GM21423 (cell line): ENCODE measurements at regions not wholly inside any gene's neighbourhood (a gene's known extent, or its start where the extent isn't known, plus 50 kb on each side); places are given as distances from the start of the nearest gene placed in this dataset.

Experiments used
- ATAC-seq: cut with Tn5 transposase; IDR thresholded peaks from one replicate; pipeline ENCODE4 v1.9.1; 2021; ENCODE audit warnings: mild to moderate bottlenecking, moderate library complexity; ENCODE audit not compliant: unreplicated experiment

- no peak for ATAC-seq
These were observed 92.6 kb downstream of the RDH14 start for GRCh38 chr2:18467749-18468360.

- no peak for ATAC-seq
These were observed 94.5 kb downstream of the RDH14 start for GRCh38 chr2:18465979-18466378.

GRCh38 chr2:18464913-18465312 is 95.5 kb downstream of the RDH14 start:
- no peak for ATAC-seq

- no peak for ATAC-seq
These were observed 104.4 kb downstream of the RDH14 start for GRCh38 chr2:18456026-18456425.

DNA sequence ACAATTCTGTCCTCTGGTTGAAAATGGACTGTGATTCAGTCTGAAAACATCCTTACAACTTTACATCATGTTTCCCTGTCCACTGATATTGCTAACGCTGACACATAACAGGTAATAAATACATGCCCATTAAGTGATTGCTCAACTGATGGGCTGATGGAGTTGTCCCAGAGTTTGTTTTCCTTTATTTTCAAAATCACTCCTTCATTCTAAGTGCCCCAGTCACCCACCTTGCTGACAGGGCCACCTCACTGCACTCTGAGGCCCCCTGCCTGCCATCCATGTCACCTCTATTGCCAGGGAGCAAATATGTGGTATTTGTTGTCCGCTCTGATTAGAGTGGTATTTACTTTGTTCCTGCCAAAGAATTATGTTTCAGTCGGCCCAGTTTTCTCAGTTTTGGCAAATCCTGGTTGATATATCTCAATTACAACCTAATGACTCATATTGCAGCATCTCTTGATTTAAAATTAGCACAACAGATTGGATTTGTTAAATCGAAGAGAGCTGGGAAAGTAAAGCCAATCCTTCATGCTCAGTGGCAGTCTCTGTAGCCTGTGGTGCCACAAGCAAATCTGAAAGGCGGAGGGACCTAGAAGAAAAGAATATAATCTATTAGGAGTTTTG is 105.1 kb downstream of the RDH14 start:
- ATAC-seq = no peak

DNA sequence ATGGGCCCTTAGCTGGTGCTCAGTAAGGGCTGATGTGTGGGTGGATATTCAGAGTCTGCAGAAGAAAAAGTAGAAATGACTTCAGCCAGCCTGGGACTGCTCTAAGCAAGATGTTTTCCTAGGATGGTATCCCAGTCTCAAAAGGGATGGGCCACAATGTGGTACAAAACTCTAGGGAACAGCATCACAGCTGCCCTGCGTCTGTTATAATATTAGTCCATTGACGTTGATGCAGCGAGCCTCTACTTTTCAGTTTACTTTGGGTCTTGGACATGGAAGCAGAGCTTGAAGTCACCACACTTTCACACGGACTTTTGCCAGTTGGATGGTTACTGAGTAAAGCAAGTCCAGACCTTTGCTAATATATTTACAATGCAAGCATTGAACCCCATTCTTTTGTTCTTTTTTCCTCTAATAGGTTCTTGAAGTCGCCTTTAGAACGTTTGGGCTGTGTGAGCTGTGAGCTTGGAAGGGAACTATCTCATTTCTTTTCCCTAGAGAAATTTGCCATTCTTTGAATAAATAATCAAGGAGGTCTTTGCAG is 105.7 kb downstream of the RDH14 start:
- no peak for ATAC-seq

DNA sequence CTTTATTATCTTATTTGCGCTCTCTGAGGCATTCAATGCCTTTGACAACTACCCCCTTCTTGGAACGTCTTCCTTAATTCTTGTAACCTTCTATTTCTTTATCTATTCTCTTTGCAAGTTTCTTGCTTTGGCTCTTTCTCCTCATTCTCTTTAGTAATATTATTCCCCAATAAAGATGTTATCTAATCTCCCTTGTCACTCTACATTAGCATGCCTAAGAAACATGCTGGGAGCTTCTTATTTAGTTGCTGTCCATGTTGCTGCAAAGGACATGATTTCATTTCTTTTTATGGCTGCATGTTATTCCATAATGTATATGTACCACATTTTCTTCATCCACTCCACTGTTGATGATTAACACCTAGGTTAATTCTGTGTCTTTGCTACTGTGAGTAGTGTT is 113.7 kb downstream of the RDH14 start:
- ATAC-seq = no peak

DNA sequence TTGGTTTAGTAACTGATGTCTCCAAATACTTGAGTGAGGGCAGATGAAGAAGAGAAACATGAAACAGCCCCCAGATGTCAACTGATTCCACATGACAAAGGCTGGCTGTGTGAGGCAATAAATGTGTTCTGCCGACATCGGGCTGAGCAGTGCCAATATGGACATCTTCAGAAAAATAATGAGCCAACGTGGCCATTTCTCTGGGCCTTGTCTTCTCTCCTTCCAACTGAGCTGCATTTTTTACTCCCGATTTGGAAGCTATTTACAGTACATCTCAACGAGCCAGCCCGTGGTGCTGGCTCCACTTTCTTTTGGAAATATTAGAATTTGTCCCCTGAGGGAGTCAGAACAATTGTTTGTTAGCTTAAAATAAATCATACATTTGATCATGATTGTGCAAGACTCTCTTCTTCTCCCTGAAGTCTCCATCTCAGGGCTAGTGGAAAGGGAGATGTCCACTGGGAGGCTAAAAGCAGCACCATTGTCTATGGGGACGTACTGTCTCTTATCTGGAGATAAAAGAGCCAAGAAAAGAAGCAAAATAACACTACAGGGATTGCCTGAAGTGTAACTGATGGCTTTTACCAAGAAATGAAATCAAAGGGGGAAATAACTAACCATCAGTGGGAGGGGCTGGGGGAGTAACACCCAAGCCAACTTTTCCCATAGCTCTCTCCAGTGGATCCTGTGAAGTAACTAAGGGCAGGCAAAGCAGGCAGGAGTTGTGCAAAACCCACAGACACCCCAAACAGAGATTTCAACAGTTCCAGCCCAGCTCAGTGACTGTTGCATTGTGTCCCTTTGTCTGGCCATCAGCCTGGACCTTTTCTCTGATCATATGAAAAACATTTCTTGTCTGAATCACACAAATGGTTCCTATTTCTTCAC is 114.8 kb downstream of the RDH14 start:
- ATAC-seq = no peak

- ATAC-seq = no peak
These were observed 115.6 kb downstream of the RDH14 start for GRCh38 chr2:18444806-18445205.

- no peak for ATAC-seq
These were observed 118.9 kb downstream of the RDH14 start for GRCh38 chr2:18441583-18441982.

DNA sequence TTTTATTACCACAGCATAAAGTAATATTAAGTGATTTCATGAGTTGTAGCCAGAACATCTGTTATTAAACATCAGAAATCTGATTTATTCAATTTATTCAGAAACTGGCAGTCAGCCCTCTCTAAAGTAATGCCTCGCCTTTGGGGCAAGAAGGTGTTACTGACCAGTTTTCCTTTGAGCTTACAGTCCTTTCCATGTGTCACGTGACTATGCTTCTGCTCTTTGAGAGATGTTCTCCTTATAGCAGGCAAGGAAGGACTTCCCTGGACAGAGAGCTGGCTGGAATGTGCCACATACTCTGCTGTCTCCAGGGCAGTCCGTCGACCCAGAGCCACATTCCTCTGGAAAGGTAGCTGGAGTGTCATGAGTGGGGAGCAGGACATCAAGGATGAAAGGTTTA is 119.7 kb downstream of the RDH14 start:
- ATAC-seq = no peak

DNA sequence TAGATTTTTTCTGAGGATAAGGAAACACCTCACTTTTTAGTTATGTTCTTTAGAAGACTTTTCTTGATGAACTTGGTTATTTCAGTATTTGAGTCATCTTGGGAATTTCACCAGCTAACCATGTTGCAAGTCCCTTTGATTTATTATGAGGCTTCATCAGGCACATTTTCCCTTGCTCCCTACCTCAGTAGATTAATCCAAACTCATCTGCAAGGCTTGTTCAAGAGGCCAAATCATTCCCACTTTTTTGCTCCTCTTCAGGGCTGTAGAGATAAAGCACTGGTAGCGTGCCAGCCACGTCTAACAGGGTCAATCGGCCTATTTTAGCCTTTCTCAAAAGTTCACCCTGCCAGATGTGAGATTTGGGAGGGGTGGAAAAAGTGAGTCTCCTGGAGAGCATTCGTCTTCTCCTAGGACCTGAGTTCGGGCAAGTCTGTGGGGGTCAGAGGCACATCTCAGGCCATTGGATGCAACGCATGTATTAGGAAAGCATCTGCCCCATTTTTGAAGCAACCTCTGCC is 120.3 kb downstream of the RDH14 start:
- no peak for ATAC-seq

- no peak for ATAC-seq
These were observed 120.7 kb downstream of the RDH14 start for GRCh38 chr2:18439716-18440115.

DNA sequence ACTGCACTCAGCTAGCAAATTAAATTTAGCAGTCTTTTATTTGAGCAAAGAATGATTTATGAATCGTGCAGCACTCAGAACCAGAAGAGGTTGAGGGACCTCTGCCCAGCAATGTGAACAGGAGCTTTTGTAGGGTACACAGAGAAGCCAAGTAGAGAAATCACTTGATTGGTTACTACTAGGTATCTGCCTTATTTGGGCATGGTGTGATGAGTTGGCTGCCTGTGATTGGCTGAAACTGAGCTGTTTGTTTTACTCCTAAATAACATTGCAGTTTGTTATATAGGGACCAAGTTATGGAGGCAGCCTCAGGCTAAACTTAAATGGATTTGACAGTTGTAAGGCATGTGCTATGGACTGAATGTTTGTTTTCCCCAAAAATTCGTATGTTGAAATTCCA is 122.5 kb downstream of the RDH14 start:
- ATAC-seq = no peak

GRCh38 chr2:18436503-18437005 is 123.9 kb downstream of the RDH14 start:
- no peak for ATAC-seq

- ATAC-seq = no peak
These were observed 124.9 kb downstream of the RDH14 start for GRCh38 chr2:18435426-18436037.

DNA sequence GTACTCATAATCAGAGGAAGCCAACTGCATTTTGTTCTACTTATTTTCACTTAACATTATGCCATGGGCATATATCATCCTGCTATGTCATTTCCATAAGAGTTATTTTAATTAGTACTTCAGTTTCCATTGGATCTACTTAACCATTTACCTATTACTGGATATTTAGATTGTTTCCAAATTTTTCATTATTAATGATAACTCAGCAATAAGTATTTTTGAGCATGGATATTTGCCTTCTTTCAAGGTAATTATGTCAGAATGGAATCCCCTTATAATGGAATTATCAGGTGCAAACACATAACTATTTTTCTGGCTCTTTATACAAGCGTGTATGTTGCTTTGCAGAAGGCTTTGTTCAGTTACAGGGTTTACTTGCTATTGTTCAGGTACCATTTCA is 126.6 kb downstream of the RDH14 start:
- ATAC-seq = no peak

DNA sequence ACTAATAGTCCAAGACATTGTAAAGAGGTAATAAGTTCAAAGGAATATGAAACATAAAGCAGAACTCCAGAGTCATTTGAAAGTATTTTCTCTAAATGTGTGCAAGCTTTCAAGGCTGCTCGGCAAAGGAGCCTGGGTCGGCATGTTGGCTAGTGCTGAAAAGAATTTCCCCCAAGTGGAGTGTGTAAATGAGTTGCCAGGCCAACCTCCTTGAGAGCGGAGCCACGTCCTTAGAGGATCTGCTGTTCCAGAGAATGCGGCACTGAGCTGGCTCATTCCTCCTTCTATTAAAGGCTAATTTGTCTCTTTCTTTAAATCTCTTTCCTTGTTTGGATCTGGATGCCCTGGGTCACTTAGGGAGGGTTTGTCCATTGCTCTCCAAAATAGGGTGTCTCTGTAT is 127.5 kb downstream of the RDH14 start:
- ATAC-seq = no peak

GRCh38 chr2:18430996-18431748 is 129.3 kb downstream of the RDH14 start:
- no peak for ATAC-seq

DNA sequence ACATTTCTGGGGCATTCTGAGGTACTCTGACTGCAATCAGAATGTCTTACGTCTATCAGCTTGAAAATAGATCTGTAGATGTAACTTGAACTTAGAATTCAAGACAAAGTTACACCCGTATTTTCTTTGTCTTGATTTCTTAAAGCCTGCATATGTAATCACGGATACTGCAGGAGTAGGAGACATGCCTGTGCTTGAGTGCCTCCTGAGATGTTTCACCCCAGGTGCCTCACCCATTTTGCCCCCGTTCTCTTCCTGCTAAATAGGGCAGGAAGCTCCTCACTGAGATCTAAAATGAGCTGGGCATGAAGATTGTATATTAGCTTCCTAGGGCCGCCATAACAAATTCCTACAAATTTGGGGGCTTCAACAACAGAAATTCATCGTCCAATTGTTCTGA is 131.9 kb downstream of the RDH14 start:
- no peak for ATAC-seq
